ENCODE measurements at regions not wholly inside any gene's neighbourhood (a gene's known extent, or its start where the extent isn't known, plus 50 kb on each side); places are given as distances from the start of the nearest gene placed in this dataset.

GRCh38 chr3:153282355-153282754, 120.3 kb downstream of the RAP2B start:
- no peak overlapping the region for H3K4me3 ChIP-seq (ENCODE audit: low read depth, low read length, poor library complexity, severe bottlenecking)
- no peaks in the 10 kb centered on the region for H3K9me2 ChIP-seq (ENCODE audit: insufficient read depth, low read length)
- no peaks in the 10 kb centered on the region for H3K4me1 ChIP-seq (ENCODE audit: insufficient read depth, low read length, poor library complexity, severe bottlenecking)
- H3K27ac ChIP-seq (ENCODE audit: low read depth, low read length, poor library complexity, severe bottlenecking) = no peak overlapping the region
- no peak overlapping the region for H3K4me2 ChIP-seq (ENCODE audit: low read length)
- no peak for DNase-seq (ENCODE audit: low spot score)
- intact Hi-C loops (cut with micrococcal nuclease; ENCODE audit: unreplicated experiment) = no loop called here
- BruUV-seq (replicated peaks) = no TSS peak
- H3K36me3 ChIP-seq (ENCODE audit: insufficient read depth, low read length) = no peaks in the 10 kb centered on the region
- CTCF ChIA-PET (ENCODE audit: unreplicated experiment) = no interaction called here
- TF ChIP-seq, protein P1, sequence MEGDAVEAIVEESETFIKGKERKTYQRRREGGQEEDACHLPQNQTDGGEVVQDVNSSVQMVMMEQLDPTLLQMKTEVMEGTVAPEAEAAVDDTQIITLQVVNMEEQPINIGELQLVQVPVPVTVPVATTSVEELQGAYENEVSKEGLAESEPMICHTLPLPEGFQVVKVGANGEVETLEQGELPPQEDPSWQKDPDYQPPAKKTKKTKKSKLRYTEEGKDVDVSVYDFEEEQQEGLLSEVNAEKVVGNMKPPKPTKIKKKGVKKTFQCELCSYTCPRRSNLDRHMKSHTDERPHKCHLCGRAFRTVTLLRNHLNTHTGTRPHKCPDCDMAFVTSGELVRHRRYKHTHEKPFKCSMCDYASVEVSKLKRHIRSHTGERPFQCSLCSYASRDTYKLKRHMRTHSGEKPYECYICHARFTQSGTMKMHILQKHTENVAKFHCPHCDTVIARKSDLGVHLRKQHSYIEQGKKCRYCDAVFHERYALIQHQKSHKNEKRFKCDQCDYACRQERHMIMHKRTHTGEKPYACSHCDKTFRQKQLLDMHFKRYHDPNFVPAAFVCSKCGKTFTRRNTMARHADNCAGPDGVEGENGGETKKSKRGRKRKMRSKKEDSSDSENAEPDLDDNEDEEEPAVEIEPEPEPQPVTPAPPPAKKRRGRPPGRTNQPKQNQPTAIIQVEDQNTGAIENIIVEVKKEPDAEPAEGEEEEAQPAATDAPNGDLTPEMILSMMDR (conservative IDR thresholded peaks at IDR 0.05; ENCODE audit: low read length) = no peak
- TF ChIP-seq EZH2phosphoT487 (IDR thresholded peaks at IDR 0.05; ENCODE audit: borderline replicate concordance, low read depth, low read length) = no peak
- no peak overlapping the region for H2AFZ ChIP-seq (ENCODE audit: low read length)
- H3K9me3 ChIP-seq (ENCODE audit: low read length) = no peaks in the 10 kb centered on the region
- POLR2A ChIA-PET = interaction anchor here (0.6 kb wide), 1 partner anchor 27 kb away, joined by 3 read pairs; no protein-coding TSS in a partner anchor
- no peaks in the 10 kb centered on the region for H4K20me1 ChIP-seq (ENCODE audit: insufficient read depth, low read length)
- H3K79me2 ChIP-seq (ENCODE audit: insufficient read depth, low read depth, low read length) = no peaks in the 10 kb centered on the region

GRCh38 chr3:153284282-153284938, 122.4 kb downstream of the RAP2B start:
- POLR2A ChIA-PET = interaction anchor here (0.9 kb wide), 1 partner anchor 13 kb away, joined by 3 read pairs; no protein-coding TSS in a partner anchor
- intact Hi-C loops (cut with micrococcal nuclease; ENCODE audit: unreplicated experiment) = no loop called here
- Histone ChIP-seq H3K36me3 (ENCODE audit: insufficient read depth, low read length) (no peaks in the 10 kb centered on the region), H3K4me1 (ENCODE audit: insufficient read depth, low read length, poor library complexity, severe bottlenecking) (no peaks in the 10 kb centered on the region), H3K79me2 (ENCODE audit: insufficient read depth, low read depth, low read length) (no peaks in the 10 kb centered on the region), H3K9me3 (ENCODE audit: low read length) (no peaks in the 10 kb centered on the region), H4K20me1 (ENCODE audit: insufficient read depth, low read length) (no peaks in the 10 kb centered on the region), H3K4me3 (ENCODE audit: low read depth, low read length, poor library complexity, severe bottlenecking) (no peak overlapping the region), H2AFZ (ENCODE audit: low read length) (peak overlapping the region; percentile 46), H3K27ac (ENCODE audit: low read depth, low read length, poor library complexity, severe bottlenecking) (no peak overlapping the region), H3K9me2 (ENCODE audit: insufficient read depth, low read length) (no peaks in the 10 kb centered on the region), H3K4me2 (ENCODE audit: low read length) (0 out of 2 replicates have a peak overlapping the region, but pooled peaks have one; percentile 4)
- TF ChIP-seq EZH2phosphoT487 (IDR thresholded peaks at IDR 0.05; ENCODE audit: borderline replicate concordance, low read depth, low read length) = no peak
- TF ChIP-seq, protein P1 (conservative IDR thresholded peaks at IDR 0.05; ENCODE audit: low read length) = no peak
- BruUV-seq (replicated peaks) = no TSS peak
- peak; percentile 16 for DNase-seq (ENCODE audit: low spot score)
- CTCF ChIA-PET (ENCODE audit: unreplicated experiment) = no interaction called here

DNA sequence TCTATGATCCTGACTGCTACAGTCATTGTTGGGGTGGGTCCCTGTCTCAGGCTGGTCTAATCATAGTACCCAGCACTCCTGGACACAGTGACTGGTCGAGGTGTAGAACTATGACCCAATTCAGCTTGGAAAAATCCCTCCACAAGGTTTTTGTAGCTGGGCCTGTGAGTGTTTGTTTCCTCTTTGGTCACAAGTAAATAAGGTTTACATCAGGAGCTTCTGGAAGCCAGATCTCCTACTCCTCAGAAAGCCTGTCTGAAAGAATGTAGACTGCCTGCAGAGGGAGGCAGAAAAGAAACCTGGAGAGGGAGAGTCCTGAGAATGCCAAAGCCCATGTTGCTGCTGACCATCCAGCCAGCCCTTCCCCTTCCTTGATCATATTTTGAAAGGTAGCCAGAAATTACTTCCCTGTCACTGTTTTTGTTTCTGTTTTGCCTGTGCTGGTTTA, 123.2 kb downstream of the RAP2B start:
- Histone ChIP-seq H2AFZ (ENCODE audit: low read length) (no peak overlapping the region), H3K79me2 (ENCODE audit: insufficient read depth, low read depth, low read length) (no peaks in the 10 kb centered on the region), H3K9me2 (ENCODE audit: insufficient read depth, low read length) (no peaks in the 10 kb centered on the region), H3K4me1 (ENCODE audit: insufficient read depth, low read length, poor library complexity, severe bottlenecking) (no peaks in the 10 kb centered on the region), H4K20me1 (ENCODE audit: insufficient read depth, low read length) (no peaks in the 10 kb centered on the region), H3K36me3 (ENCODE audit: insufficient read depth, low read length) (no peaks in the 10 kb centered on the region), H3K9me3 (ENCODE audit: low read length) (no peaks in the 10 kb centered on the region), H3K4me3 (ENCODE audit: low read depth, low read length, poor library complexity, severe bottlenecking) (no peak overlapping the region), H3K27ac (ENCODE audit: low read depth, low read length, poor library complexity, severe bottlenecking) (no peak overlapping the region), H3K4me2 (ENCODE audit: low read length) (no peak overlapping the region)
- ChIA-PET POLR2A (interaction anchor here (0.7 to 0.9 kb wide), 2 partner anchors 14 to 281 kb away, joined by 3 read pairs; no protein-coding TSS in a partner anchor), CTCF (ENCODE audit: unreplicated experiment) (no interaction called here)
- BruUV-seq (replicated peaks) = no TSS peak
- no peak for DNase-seq (ENCODE audit: low spot score)
- intact Hi-C loops (cut with micrococcal nuclease; ENCODE audit: unreplicated experiment) = no loop called here
- TF ChIP-seq EZH2phosphoT487 (IDR thresholded peaks at IDR 0.05; ENCODE audit: borderline replicate concordance, low read depth, low read length) = no peak
- TF ChIP-seq, protein P1 (conservative IDR thresholded peaks at IDR 0.05; ENCODE audit: low read length) = no peak
